GM19463 (cell line): ENCODE measurements at regions not wholly inside any gene's neighbourhood (a gene's known extent, or its start where the extent isn't known, plus 50 kb on each side); places are given as distances from the start of the nearest gene placed in this dataset.
"Not testable (repeated sequence)": the region's sequence is repeated elsewhere in the genome, so short reads cannot be mapped to it uniquely, and the experiment has no call there.

Source experiments
- ATAC-seq: cut with Tn5 transposase; IDR thresholded peaks from one replicate; pipeline ENCODE4 v1.9.1; 2021; ENCODE audit warnings: mild to moderate bottlenecking, moderate library complexity; ENCODE audit not compliant: unreplicated experiment

DNA sequence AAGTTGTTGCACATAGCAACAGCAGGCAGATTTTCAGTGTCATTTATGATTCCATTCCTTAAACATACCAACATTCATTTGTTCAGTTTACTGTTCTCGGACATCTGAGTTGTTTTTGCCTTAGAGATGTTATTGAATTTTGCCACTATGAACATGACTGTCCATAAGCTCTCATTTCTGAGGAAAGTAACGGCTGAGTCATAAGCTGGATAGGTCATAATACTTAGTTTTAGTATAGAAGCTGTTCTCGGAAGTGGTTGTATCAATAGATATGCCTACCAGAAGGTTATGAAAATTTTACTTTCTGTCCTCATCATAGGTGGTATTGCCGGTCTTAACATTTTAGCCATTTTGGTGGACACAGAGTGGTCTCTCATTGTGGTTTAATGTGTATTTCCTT, 157.1 kb upstream of the CLNK start:
- no peak for ATAC-seq

DNA sequence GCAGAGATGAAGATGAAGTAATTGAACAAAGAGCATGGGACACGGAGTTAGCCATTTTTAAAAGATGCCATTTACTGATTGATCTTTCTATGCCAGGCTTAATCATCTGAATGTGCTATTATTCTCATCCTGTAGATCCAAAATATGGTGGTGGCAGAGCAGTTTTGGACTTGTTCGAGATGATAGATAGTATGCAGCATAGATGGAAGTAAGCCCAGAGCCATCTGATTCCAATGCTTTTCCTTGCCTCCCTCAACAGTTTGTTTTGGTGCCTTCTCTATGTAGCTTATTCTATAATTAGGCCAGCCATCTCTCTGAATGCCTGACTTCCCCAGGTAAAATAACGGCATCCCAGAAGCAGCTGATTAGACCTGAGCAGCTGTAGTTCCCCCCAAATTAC, 152.6 kb upstream of the CLNK start:
- ATAC-seq: no peak

DNA sequence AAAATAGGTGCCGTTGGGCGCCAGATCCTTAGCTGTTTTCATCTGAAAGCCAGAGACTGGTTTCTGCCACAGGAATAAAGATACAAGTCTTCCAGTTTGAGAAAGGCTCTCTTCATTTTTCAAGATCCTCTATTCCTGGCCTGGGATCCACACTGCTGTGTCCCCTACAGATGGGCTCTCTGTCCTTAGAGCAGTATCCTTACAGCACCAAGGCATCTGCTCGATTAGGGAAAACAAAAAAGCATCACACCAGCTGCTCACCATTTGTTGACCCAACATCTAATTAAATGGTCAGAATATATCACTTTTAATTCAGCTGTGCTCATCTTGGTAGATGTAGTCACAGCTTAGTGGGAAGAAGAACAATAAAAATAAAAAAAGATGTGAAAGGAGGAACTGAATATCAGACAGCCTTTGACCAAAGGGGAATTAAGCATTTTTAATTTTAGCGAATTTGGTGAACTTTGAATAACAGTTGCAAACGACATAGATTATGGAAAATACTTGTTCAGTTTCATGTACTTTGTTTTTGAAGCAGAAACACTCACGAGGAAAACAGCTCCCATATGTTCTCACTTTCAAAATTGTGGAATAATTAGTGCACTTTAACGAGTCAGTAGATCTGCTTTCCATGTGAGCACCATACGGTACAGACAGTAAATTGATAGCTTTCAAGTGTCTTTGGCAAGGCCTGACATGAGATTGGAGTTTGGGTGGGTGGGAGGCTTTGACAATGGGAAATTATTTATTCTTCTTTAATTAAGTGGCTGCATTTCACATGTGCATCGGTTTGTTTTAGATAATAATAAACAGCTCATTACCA, 148.4 kb upstream of the CLNK start:
- no peak for ATAC-seq

DNA sequence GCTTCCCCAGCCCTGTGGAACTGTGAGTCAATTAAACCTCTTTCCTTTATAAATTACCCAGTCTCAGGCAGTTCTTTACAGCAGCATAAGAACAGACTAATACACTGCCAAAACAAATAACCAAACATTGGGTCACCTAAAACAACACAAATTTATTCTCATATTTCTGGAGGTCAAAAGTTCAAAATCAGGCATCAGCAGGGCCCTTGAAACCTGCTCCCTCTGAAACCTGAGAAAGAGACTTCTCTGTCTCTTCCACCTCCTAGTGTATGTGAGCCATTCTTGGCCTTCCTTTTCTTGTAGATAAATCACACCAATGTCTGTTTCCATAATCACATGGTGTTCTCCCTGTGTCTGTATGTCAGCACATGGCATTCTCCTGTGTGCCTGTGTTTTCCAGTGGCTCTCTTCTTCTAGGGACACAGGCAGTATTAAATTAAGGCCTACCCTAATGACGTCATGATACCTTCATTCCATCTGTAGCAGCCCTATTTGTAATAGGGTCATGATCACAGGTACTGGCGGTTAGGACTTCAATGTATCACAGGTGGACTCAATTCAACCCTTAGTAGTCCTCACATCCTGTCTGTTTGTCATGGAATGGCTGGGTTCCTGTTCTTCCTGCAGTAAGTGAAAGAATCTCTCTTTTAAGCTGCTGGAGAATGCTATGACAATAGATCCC, 147.3 kb upstream of the CLNK start:
- ATAC-seq: no peak

DNA sequence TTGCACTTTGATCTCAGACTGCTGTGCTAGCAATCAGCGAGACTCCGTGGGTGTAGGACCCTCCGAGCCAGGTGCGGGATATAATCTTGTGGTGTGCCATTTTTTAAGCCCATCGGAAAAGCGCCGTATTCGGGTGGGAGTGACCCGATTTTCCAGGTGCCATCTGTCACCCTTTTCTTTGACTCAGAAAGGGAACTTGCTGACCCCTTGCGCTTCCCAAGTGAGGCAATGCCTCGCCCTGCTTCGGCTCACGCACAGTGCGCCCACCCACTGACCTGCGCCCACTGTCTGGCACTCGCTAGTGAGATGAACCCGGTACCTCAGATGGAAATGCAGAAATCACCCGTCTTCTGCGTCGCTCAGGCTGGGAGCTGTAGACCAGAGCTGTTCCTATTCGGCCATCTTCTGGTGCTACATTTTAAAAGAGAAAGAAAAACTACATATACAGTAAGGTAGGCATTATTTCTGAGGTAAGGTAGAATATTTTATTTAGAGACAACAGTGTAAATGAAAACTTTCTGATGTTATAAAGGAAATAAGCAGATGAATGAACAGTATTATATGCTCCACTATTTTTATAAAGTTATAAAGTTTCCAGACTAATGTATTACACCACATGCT, 144.5 kb upstream of the CLNK start:
- not testable (repeated sequence) for ATAC-seq

DNA sequence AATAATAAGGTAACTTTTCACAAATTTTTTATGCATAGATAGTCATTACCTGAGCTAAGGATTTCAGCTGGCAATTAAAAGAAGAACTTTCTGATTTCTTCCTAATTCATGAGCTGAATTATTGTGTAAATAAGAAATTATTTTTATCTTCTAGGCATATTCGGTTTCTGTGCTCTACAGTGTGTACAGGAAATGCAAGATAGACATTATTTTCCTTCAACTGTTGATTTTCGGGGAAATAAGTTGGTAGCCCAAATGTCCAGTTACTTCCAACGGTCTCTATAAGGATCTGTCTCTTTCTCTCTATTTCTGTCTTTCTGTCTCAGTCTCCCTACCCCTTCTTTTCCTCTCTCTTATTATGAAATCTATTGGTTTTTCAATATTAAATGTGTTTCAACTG, 137.3 kb upstream of the CLNK start:
- no peak for ATAC-seq

DNA sequence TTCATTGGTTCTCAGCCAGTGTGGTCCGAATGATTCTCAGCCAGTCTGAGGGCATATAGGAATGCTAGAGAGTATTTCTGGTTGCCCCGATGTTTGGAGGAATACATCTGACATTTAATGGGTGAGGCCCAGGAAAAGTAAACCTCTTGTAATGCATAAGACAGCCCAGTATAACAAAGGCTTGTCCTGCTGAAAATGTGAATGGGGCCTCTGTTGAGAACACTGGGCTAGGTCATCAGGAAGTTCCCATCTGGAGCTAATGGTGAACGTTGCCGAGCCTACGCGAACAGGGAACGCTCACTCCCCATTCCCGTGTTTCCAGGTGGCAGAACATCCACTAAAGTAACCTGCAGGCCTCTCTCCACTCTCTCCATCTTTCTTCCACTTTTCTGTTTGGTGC, 132.0 kb upstream of the CLNK start:
- no peak for ATAC-seq

DNA sequence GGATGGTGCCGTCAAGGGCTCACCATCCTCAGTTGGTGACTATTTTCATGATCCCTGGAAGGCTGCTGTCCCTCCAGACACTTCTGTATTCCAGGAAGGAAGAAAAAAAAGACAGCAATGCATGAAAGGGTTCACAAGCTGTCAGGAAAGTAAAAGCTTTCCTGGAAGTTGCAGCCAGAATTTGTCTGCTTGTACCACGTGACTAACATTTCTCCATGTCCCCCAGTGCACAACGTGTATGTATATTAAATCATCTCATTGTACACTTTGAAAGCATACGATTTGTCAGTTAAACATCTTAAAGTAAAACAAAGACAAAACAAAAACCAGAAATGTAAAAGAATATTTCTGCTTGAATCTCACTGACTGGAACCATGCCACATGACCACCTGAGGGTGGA, 127.4 kb upstream of the CLNK start:
- ATAC-seq: no peak

DNA sequence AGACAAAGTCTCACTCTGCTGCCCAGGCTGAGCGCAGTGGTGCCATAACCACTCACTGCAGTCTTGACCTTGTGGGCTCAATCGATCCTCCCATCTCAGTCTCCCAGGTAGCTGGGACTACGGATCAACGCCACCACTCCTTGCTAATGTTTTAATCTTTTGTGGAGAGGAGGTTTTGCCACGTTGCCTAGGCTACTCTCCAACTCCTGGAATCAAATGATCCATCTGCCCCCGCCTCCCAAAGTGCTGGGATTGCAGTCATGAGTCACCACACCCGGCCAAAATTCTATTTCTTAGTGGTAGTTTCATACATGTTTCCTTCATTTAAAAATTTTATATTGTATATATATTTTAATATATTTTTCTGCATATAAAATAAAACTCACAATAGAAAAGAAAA, 125.8 kb upstream of the CLNK start:
- ATAC-seq: no peak

DNA sequence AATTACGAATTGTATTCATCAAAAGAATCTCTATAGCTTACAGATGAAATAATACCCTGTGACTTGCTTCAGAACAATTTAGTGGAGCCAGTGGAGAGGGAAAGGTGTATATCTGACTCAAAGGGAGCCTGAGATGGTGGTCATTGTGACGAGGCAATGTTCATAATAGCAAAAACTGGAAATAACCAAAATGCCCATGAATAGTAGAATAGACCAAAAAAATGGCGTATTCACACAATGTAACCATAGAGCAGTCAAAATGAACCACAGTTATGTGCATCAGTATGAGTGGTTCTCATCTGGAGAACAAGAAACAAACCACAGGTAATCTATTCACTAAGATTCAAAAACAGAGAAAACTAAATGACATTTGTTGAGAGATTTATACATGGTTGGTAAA, 125.3 kb upstream of the CLNK start:
- peak; percentile 84 for ATAC-seq

DNA sequence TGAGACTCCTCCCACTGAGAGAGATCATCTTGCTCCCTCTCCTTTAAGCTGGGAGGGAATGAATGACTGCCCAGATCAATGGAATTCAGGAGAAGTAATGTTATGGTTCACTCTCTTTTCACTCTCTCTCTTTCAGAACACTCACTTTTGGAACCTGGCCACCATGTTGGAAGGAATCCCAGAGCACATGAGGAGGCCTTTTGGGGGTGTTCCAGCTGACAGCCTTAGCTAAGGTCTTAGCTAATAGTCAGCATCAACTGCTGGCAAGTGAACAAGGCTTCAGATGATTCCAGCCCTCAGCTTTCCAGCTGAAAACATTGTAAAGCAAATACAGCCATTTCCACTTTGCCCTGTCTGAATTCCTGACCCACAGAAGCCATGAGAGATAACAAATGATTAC, 124.0 kb upstream of the CLNK start:
- no peak for ATAC-seq

DNA sequence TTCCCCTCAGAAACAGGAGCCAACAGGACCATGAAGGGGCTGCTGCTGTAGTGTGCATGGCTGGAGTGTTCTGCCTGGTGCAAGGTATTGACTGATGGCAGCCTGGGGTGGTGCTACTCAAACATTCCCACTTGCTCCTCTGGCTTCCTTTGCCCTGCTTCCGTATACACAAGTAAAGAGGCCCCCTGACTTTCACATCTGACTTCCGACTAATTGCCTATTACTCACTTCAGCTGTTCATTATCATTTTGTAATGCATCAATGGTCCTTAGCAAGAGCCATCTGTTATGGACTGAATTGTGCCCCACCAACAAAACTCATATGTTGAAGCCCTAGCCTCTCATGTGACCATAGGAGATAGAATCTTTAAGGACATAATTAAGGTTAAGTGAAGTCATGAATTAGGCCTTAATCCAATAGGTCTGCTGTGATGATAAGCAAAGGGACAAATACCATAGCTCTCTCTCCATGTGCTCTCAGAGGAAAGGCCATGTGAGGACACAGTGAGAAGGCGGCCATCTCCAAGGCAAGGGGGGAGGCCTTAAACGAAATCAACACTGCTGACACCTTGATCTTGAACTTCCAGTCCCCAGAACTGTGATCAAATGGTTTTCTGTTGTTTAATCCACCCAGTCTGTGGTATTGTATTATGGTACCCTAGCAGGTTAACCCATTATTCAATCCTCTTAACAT, 122.5 kb upstream of the CLNK start:
- no peak for ATAC-seq

DNA sequence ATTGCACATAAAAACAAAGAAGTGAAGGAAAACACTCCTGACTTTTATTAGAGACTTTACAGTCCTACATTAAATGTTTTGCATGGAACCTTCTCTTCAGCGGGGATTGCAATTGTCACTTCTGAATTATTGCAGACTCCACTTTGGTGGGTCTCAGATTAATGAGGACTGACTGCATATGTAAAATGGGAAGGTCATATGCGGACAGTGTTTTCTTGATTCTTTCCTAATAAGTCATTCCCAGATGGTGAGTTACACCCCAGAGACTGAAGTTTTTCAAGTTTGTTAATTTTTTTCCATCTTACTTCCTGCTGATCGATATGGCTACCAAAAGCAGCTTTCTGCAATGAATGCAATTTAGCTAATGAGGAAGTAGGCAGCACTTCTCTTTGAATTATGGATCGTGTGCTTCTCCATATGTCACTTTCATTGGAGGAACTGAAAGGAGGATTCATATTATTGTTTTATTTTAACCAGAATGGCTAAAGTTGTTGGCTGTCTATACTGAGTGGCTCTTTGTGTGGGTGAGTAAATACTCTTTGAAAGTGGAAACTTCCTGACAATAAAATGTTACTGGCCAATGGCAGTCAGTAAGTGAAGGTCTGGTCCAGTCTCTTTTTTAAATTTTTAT, 119.3 kb upstream of the CLNK start:
- ATAC-seq: no peak

DNA sequence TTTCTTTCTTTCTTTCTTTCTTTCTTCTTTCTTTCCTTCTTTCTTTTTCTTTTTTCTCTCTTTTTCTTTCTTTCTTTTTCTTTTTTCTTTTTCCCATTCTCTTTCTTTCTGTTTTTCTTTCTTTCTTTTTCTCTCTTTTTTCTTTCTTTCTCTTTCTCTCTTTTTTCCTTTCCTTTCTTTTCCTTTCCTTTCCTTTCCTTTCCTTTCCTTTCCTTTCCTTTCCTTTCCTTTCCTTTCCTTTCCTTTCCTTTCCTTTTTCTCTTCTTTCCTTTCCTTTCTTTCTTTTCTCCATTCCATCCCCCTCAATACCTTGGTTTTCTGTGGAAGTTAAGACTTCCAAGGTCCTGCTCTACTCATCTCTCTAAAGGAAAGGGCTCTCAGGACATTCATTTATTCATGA, 102.8 kb upstream of the CLNK start:
- ATAC-seq: no peak

DNA sequence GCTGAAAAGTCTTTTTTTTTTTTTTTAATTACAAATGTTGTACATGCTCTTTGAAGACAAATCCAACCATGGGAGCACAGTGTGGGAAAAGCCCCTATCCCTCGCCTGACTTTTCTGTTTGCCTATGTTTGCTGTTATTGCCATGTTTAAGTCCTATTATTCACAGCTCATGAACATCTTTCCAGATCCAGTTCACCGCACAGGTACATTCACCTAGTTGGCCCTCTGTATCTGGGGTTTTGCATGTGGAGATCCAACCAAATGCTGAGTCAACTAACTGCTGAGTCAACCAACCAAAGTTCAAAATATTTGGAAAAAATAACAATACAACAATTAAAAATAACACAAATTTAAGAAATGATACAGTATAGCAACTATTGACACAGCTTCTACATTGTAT, 100.1 kb upstream of the CLNK start:
- ATAC-seq: no peak

DNA sequence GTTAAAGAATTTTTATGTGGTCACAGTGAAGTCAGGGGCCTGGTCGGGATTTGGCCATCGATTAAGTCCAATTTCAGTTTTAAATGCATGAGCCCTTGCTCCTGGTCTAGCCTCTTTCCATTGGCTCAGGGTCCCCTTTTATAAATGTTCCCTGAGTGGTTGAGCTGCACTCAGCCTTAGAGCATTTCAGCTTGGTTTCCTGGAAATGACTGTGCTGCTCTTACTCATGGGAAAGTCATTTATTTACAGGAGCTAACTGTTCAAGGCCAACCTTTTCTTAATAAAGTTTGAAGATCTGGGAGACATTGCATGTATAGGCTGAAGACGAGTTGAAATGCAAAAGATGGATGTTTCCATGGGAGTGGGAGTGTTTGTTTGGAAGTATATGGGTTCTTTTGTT, 98.8 kb upstream of the CLNK start:
- ATAC-seq: no peak

DNA sequence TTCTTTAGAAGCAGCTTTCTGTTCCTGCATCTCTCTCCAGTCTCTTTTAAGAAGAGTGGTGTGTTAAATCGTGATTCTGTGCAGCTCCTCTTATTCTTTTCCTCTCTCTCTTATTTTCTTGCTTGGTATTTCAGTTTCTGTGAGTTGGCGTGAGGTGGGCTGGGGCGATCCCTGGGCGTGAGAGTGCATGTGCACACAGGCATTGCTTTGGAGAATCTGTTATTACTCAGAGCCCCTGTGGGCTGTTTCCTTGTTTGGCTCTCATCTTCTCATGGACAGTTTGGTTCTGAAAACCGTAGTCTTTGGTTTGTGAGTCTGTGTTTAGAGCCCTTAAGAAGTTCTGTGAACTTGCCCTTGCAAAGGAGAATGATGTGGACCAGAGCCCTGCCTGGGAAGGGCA, 97.2 kb upstream of the CLNK start:
- no peak for ATAC-seq

DNA sequence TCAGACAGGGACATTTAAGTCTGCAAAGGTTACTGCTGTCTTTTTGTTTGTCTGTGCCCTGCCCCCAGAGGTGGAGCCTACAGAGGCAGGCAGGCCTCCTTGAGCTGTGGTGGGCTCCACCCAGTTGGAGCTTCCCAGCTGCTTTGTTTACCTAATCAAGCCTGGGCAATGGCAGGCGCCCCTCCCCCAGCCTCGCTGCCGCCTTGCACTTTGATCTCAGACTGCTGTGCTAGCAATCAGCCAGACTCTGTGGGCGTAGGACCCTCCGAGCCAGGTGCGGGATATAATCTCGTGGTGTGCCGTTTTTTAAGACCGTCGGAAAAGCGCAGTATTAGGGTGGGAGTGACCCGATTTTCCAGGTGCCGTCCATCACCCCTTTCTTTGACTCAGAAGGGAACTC, 96.2 kb upstream of the CLNK start:
- ATAC-seq: not testable (repeated sequence)

DNA sequence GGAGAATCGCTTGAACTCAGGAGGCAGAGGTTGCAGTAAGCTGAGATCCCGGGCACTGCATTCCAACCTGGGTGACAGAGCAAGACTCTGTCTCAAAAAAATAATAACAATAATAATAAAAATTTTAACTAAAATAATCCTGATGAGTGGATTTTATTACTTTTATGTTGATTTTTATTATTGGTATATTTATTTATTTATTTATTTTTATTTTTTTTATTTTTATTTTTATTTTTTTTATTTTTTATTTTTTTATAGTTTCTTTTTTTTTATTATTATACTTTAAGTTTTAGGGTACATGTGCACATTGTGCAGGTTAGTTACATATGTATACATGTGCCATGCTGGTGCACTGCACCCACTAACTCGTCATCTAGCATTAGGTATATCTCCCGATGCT, 90.6 kb upstream of the CLNK start:
- ATAC-seq: not testable (repeated sequence)

DNA sequence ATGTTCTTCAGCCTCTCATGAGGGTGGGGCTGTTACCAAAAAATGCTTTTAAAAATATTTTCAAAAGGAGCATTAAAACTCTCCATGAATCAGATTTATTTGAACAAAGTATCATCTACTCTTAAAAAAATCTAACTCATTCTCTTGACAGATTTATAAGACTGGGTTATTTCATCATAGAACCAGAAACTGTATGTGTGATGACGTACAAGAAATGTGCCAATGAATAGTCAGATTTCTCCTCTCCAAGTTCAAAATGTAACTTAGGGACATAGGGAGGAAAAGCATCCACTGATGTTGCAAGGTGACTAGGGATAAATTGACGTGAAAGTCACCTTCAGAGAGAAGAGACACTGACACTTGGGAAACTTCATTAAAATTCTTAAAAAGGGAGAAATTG, 89.1 kb upstream of the CLNK start:
- no peak for ATAC-seq

DNA sequence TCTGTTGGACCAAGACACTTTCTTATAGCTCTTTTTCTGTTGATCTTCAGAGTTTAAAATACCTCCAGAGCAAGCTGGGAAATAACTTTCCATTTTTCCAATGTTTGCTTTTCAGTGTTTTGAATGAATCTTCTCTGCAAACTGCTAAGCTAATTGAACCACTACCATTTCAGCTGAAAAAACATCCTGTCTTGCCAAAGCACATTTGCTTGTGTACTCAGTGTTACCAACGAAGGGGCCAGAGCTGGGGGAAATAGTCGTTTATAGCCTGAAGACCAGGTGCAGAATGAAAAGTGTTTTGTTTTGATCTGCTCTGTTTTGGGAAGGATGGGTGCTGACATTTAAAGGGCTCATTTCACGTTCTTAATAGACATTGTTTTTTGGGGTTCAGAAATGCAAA, 88.4 kb upstream of the CLNK start:
- ATAC-seq: no peak
